ENCODE measurements at regions not wholly inside any gene's neighbourhood (a gene's known extent, or its start where the extent isn't known, plus 50 kb on each side); places are given as distances from the start of the nearest gene placed in this dataset.

DNA sequence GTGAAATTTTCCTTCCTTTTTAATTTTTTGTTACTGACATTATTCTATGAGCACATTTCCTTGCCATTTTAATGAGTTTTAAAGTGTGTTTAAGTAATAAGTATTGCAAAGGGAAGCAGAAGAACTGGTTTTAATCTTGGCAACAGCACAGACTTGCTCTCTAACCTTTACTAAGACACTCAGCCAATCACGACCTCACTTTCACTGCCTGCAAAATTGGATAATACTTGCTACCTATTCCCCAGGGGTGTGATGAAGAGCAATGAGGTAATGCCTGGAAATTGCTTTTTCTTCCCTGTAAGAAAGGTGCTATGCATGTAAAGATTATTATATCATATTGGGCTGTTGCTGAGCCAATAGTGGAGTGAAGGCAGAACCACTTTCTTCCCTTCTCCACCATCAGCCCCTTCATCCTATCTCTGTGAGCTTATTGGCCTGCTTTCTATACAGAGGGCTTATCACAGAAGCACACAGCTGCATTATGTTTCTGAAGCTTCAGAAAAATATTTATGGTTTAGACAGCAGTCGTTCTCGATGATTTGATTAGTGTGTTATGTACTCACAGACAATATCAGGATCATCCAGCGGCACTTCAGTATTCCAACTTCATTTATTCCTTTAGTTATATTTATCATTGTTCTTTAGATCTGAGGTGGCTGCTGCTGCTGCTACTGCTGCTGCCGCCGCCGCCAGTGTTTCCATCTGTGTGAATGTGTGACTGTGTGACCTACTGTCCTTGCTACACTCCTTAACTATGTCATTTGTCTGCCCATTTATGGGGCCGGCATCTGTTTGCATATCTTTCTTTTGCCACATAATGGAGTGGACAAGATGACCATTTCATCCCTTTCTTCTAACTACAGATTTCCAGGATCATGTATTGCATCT is 255.1 kb downstream of the C4orf33 start:
- DNase-seq (ENCODE audit: low spot score): peak; percentile 35

DNA sequence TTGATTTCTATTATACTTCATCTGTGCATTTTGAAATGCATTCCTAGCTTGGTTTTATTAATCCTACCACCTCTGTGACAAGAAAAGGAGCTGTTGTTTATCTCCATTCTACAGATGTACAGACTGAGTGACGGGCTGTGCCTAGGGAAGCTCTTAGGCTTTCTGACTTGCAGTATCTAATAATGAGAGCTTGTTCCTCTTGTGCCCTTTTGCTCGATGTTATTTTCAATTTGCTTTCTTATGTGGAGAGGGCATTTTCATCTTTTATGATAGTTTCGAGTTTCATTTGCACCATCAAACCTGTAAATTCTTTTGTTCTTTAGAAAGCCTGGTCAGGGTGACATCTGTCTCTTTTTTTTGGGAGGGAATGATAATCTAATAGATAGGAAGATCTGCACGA is 256.5 kb downstream of the C4orf33 start:
- no peak for DNase-seq (ENCODE audit: low spot score)

DNA sequence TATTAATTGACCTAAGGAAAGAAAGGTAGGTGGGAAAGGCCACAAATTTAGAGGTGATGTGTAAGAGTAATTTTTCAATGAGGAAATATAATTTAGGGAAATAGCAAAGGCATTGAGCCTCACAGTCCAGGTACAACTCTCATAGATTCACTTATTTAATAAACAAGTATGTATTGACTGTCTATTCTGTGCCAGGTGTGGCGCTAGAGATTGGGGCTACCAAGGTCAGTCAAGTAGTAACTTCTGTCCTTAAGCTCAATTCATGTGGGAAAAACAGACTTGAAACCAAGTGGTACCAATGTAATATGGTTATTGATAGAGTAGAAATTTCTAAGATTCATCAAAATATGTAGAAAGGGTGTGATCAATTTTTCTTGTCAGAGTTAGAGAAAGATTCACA is 257.5 kb downstream of the C4orf33 start:
- DNase-seq (ENCODE audit: low spot score): no peak

DNA sequence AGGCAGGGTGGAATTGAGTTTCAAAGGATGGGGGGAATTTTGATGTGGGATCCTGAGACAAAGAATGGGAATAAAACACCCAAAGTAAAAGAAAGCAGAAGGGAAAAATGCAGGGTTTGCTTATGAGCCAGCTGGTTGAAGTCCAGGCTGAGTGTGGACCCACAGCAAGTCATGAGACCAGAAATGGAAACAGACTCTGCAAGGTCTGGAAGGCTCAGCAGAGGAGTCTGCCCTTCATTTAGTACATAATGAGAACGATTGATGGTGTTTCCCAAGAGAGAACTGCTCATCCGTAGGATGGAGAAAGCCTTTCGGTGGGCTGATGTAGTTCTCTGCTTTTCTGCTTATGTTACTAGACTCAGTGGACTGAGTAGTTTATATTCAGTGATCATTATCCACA is 259.1 kb downstream of the C4orf33 start:
- no peak for DNase-seq (ENCODE audit: low spot score)

DNA sequence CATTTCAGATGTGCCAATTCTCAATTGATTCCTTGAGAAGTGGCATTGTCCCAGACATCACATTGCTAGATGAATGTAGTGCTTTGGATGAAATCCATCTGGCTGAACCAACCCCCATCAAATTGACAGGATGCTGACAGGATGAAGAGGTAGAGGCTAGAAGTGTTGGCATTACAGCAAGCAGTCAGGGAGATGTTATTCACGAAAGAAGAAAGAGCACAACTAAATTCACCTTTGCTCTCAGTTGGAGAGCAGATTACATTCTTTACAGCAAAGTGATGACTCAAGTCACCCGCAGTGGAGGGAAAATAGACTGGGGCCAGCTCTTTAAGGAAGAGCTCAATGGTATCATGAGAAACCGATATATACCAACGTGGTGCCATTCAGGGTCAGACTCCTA is 259.6 kb downstream of the C4orf33 start:
- peak; percentile 8 for DNase-seq (ENCODE audit: low spot score)

DNA sequence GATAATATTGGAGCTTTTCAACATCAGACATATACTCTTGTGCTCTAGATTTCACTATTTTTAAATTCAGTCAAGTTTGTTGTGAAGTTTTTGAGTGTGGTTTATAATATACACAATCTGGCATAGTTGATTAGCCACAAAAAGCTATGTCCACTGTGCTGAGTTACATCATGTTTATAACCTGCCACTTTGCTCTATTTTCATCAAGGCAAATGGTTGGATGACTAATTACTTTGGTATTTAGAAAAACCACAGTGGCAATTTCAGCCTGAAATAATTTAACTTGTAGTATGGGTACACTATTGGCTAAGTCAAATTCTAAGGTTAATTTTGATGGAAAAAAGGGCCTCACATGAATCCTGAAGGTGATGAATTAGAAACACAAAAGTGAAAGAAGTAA is 262.6 kb downstream of the C4orf33 start:
- DNase-seq (ENCODE audit: low spot score): no peak

- no peak for DNase-seq (ENCODE audit: low spot score)
Observed at GRCh38 chr4:129359461-129359860, 263.5 kb downstream of the C4orf33 start.

DNA sequence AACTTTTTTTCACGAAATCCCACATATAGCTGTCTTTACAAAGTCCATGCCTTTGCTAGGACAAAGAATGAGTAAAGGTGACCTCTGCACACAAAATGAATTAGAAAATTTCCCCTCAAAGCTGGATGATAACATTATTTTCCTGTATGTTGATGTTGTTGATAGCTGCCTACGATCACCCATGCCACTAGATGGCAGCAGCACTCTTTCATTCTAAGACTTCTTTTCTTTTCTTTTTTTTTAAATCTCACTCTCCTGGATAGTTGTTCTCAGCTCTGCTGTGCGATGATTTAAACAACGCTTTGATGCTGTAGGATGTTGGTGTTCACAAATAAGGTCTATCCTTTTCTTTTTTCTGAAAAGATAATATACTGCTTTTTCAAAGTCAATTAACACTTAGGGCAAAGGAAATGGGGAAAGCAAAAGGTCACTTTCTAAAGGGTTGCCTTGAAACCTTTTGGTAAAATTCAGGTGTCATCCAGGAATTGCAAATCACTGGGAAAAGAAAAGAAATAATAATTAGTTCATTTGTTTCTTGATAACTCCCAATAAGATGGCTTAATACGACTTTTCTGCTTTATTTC is 266.8 kb downstream of the C4orf33 start:
- peak; percentile 71 for DNase-seq (ENCODE audit: low spot score)

GRCh38 chr4:129364747-129365452 is 268.9 kb downstream of the C4orf33 start:
- DNase-seq (ENCODE audit: low spot score): no peak

DNA sequence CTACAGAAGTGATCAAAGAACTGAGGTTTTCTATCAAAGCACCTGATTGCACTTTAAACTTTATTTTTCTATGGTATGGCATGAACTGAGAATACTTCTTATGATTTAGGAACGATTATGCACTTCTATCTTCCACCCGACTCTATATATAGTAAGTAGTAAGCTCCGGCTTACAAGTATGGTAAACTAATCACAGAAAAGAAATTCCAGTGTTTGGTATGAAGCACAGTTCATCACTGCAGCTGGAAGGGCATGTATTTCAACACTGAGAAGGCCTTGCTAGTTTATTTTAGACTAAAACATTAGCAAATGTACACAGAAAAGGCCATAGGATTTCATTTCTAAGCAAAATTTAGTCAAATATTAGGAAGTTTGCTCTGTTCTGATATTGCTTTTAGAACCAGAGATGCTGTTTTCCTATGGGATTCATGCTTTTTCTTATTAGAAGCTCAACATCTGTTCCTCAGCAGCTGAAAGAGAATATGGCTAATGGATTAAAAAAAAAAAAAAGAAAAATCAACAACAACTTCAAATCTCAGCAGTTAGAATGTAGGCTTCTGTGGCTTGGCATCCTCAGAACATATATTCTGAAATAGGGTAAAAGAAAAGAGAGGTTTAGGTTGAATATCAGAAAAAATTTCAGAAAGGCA is 273.5 kb downstream of the C4orf33 start:
- DNase-seq (ENCODE audit: low spot score): no peak

- no peak for DNase-seq (ENCODE audit: low spot score)
Observed at GRCh38 chr4:129371065-129371464, 275.1 kb downstream of the C4orf33 start.

DNA sequence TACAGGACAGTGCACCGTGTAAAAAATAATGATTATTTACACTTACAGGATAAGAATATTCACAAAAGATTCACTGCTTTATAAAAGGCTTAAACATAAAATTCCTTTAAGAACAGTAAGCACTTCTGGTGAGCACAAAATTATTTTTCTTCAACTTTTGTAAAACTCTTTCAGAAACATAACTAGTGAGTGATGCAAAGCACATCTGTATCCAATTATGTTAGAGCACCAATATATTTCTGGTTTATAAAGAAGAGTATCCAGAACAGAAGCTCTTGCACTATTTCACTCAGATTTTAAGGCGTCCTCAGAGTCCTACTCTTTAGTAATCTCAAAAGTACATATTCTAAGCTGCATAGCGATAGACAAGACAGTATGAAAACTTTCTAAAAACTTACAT is 276.0 kb downstream of the C4orf33 start:
- no peak for DNase-seq (ENCODE audit: low spot score)

DNA sequence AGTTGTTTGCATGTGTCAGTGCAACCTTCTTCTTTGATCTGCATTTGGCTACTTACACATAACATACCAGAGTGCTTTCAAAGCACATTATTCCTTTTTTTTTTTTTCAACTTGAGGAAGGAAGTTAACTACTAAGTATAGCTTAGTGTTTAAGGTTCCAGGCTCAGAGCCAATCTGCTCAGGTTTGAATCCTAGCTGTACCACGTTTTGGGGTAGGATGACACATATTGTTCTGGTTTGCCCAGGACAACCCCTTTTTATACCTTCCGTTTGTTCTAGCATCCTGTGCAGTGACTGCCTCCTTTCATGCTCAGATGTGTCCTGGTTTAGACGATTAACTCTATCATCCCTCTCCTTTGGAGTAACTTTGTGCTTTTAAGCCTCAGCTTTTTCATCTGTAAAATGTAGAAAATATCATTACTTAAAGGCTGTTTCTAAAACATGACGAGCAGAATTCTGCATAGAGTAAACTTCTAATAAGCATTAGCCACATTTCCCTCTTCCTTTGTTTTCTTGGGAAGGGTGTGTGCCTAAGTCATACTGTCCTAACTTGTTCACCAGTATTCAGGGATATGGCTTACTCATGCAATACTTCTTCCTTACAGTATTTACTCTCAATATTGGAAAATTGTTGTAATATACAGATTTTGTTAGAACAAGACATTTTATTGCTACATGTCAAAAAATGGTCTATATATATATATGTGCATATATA is 281.3 kb downstream of the C4orf33 start:
- DNase-seq (ENCODE audit: low spot score): no peak

DNA sequence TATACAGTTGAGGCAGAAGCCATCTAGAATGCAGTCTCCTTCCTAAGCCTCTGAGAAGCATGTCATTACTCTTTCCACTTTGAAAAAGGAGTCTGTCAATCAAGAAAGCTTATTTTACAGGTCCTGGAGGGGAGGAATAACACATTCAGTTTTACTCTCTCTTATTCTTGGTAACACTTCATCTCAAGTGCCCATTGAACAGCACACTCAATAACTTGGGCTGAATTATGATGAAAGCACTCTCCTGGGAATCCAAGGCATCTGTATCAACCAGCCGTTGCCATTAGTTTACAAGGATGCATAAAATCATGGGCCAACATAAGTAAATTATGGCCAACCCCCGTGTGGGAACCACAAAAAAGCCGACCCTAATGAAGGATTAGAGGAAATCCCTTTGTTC is 282.4 kb downstream of the C4orf33 start:
- no peak for DNase-seq (ENCODE audit: low spot score)

- no peak for DNase-seq (ENCODE audit: low spot score)
Observed at GRCh38 chr4:129379429-129379828, 283.5 kb downstream of the C4orf33 start.

GRCh38 chr4:129384974-129385373 is 289.0 kb downstream of the C4orf33 start:
- DNase-seq (ENCODE audit: low spot score): no peak

- DNase-seq (ENCODE audit: low spot score): no peak
Observed at GRCh38 chr4:129387666-129388065, 291.7 kb downstream of the C4orf33 start.

GRCh38 chr4:129393976-129394375 is 298.0 kb downstream of the C4orf33 start:
- no peak for DNase-seq (ENCODE audit: low spot score)

DNA sequence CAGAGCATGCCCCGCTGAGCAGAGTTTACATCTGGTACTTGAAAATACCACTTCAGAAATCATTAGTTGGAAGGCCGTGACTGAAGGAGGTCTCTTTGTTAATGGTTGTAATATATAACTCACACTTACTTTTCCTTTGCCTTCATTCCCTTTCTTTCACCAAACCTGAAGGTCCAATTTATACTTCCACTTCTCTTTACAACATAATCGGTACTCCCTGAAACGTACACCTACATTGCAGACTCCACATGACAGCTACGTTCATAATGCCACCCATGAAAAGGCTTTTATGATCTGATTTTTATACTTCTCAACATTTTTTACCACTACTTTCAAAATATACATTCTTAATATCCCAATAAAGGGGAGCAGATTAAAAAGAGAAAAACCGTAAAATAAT is 298.7 kb downstream of the C4orf33 start:
- no peak for DNase-seq (ENCODE audit: low spot score)

GRCh38 chr4:129403848-129404247 is 307.9 kb downstream of the C4orf33 start:
- no peak for DNase-seq (ENCODE audit: low spot score)

DNA sequence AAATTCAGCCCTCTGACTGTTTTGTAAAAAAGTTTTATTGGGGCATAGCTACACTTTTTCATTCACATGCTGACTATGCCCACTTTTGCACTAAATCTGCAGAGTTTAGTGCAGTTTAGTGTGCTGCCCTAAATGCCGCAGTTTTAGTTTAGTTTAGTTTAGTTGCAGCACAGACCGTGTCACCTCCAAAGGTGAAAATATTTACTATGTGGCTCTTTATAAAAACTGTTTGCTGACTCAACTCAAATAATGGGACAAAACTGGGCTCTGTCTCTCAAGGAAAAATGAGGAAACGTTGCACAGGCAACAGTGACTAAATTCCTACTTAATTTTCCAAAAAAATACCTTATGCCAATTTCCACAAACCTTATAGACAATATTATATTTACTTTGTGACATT is 314.2 kb downstream of the C4orf33 start:
- no peak for DNase-seq (ENCODE audit: low spot score)

DNA sequence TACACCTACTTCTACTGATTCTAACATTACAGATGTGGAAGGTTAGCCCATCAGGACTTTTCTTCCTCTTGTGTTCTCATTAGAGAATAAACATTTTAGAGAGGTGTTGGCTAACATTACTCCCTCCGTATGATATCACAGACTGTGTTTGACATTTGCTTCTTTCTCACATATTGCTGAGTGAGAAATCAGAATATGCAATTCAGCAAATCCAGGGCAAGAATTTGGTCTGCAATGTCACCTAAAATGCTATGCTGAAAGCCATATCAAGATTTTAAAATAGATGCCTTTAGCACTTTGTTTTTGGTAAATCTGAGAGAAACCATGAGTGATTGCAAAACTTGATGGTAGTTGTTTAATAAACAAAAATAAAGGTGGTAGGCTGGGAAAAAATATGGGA is 319.1 kb downstream of the C4orf33 start:
- DNase-seq (ENCODE audit: low spot score): no peak

All from iPS-NIHi11 (cell line).